ENCODE measurements at regions not wholly inside any gene's neighbourhood (a gene's known extent, or its start where the extent isn't known, plus 50 kb on each side); places are given as distances from the start of the nearest gene placed in this dataset.

DNA sequence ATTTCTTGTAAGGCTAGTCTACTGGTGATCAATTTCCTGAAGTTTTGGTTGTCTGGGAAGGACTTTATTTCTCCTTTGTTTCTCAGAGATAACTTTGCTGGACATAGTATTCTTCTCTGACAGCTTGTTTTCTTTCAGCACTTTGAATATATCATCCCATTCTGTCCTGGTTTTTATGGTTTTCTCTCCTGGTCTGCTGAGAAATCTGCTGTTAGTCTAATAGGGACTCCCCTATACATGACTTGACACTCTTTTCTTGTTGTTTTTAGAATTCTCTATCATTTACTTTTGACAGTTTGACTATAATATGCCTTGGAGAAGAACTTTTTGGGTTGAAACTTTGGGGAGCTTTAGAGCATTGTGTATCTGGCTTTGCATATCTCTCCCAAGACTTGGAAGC, 112.5 kb downstream of the PRL start:
- no peak overlapping the region for H3K4me3 ChIP-seq (ENCODE audit: control extremely low read depth in 1 of 5, extremely low read depth in 1 of 5, insufficient read depth in 1 of 5, low read depth in 2 of 5, low read length in 4 of 5)
- no peak overlapping the region for H3K27ac ChIP-seq (ENCODE audit: low read length in 2 of 2)
- peaks cover 3 to 11% (median 4%) of the 10 kb centered on the region in 3 donors for H3K9me3 ChIP-seq (ENCODE audit: control extremely low read depth in 1 of 3, control insufficient read depth in 2 of 3, insufficient read depth in 1 of 3, low read length in 2 of 3)
- ATAC-seq (ENCODE audit: low read depth) = no peak
- no peak overlapping the region for H2AFZ ChIP-seq (ENCODE audit: insufficient read depth, low read depth, low read length, poor library complexity, severe bottlenecking)
- Mint-ChIP-seq H3K27ac (no peak overlapping the region), H3K27me3 (no peaks in the 10 kb centered on the region), H3K4me1 (no peaks in the 10 kb centered on the region), H3K4me3 (no peak overlapping the region), H3K9me3 (ENCODE audit: insufficient read depth) (peaks cover 23% of the 10 kb centered on the region)
- H4K20me1 ChIP-seq (ENCODE audit: control insufficient read depth, insufficient read depth, low read length, poor library complexity, severe bottlenecking) = no peaks in the 10 kb centered on the region
- POLR2A ChIA-PET = no interaction called here
- no peaks in the 10 kb centered on the region for H3K79me2 ChIP-seq (ENCODE audit: control insufficient read depth, insufficient read depth, low read length)
- DNase-seq = no peak
- no peak overlapping the region for H3K9ac ChIP-seq (ENCODE audit: low read length)
- CTCF ChIA-PET = no interaction called here
- H3K27me3 ChIP-seq (replicated peaks in 1 of 4; ENCODE audit: control extremely low read depth in 1 of 4, control insufficient read depth in 3 of 4, insufficient read depth in 4 of 4, low read length in 3 of 4) = no peaks in the 10 kb centered on the region
- no peak overlapping the region for H3K4me2 ChIP-seq (replicated peaks; ENCODE audit: low read depth, low read length, poor library complexity, severe bottlenecking)
- H3K4me1 ChIP-seq (ENCODE audit: control insufficient read depth in 2 of 2, insufficient read depth in 2 of 2, low read length in 2 of 2) = no peaks in the 10 kb centered on the region
- TF ChIP-seq, protein P1, sequence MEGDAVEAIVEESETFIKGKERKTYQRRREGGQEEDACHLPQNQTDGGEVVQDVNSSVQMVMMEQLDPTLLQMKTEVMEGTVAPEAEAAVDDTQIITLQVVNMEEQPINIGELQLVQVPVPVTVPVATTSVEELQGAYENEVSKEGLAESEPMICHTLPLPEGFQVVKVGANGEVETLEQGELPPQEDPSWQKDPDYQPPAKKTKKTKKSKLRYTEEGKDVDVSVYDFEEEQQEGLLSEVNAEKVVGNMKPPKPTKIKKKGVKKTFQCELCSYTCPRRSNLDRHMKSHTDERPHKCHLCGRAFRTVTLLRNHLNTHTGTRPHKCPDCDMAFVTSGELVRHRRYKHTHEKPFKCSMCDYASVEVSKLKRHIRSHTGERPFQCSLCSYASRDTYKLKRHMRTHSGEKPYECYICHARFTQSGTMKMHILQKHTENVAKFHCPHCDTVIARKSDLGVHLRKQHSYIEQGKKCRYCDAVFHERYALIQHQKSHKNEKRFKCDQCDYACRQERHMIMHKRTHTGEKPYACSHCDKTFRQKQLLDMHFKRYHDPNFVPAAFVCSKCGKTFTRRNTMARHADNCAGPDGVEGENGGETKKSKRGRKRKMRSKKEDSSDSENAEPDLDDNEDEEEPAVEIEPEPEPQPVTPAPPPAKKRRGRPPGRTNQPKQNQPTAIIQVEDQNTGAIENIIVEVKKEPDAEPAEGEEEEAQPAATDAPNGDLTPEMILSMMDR (IDR thresholded peaks at IDR 0.05) = no peak
- TF ChIP-seq EZH2 (IDR thresholded peaks at IDR 0.05; ENCODE audit: borderline replicate concordance, insufficient read depth, low read depth, low read length, poor library complexity, severe bottlenecking) = no peak
- intact Hi-C loops (cut with micrococcal nuclease) = no loop called here
- no peaks in the 10 kb centered on the region for H3K36me3 ChIP-seq (replicated peaks in 1 of 2; ENCODE audit: control extremely low read depth in 1 of 2, control insufficient read depth in 1 of 2, extremely low read depth in 1 of 2, insufficient read depth in 2 of 2, low read length in 1 of 2)

DNA sequence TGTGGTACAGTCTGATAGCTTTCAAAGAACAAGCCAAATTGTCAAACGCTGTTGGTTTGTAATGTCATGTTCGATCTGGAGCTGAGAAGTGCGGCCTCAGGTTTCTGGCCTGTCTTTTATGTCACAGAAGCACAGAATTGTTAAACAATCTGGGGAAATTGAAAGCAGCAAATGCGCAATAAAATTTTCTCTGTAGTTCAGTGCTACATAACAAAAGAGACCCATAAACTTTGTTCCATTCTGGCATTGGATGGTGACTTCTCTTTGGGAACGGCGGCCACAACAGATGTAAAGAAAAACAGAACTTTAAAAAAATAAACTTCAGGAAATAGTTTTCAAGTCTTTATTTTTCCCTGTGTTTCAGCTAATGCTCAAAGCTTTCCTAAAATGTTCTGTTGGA, 106.9 kb downstream of the PRL start:
- Histone ChIP-seq H3K79me2 (ENCODE audit: control insufficient read depth, insufficient read depth, low read length) (no peaks in the 10 kb centered on the region), H3K9ac (ENCODE audit: low read length) (no peak overlapping the region), H2AFZ (ENCODE audit: insufficient read depth, low read depth, low read length, poor library complexity, severe bottlenecking) (no peak overlapping the region), H3K27me3 (replicated peaks in 1 of 4; ENCODE audit: control extremely low read depth in 1 of 4, control insufficient read depth in 3 of 4, insufficient read depth in 4 of 4, low read length in 3 of 4) (no peaks in the 10 kb centered on the region), H3K36me3 (replicated peaks in 1 of 2; ENCODE audit: control extremely low read depth in 1 of 2, control insufficient read depth in 1 of 2, extremely low read depth in 1 of 2, insufficient read depth in 2 of 2, low read length in 1 of 2) (no peaks in the 10 kb centered on the region), H3K4me3 (ENCODE audit: control extremely low read depth in 1 of 5, extremely low read depth in 1 of 5, insufficient read depth in 1 of 5, low read depth in 2 of 5, low read length in 4 of 5) (no peak overlapping the region), H3K4me1 (ENCODE audit: control insufficient read depth in 2 of 2, insufficient read depth in 2 of 2, low read length in 2 of 2) (no peaks in the 10 kb centered on the region), H3K27ac (ENCODE audit: low read length in 2 of 2) (no peak overlapping the region), H3K4me2 (replicated peaks; ENCODE audit: low read depth, low read length, poor library complexity, severe bottlenecking) (no peak overlapping the region), H4K20me1 (ENCODE audit: control insufficient read depth, insufficient read depth, low read length, poor library complexity, severe bottlenecking) (no peaks in the 10 kb centered on the region), H3K9me3 (ENCODE audit: control extremely low read depth in 1 of 3, control insufficient read depth in 2 of 3, insufficient read depth in 1 of 3, low read length in 2 of 3) (peaks cover 0 to 4% (median 2%) of the 10 kb centered on the region in 3 donors)
- TF ChIP-seq EZH2 (IDR thresholded peaks at IDR 0.05; ENCODE audit: borderline replicate concordance, insufficient read depth, low read depth, low read length, poor library complexity, severe bottlenecking) = no peak
- TF ChIP-seq, protein P1 (IDR thresholded peaks at IDR 0.05) = no peak
- Mint-ChIP-seq H3K4me1 (peaks cover 4% of the 10 kb centered on the region), H3K27me3 (no peaks in the 10 kb centered on the region), H3K27ac (no peak overlapping the region), H3K9me3 (ENCODE audit: insufficient read depth) (peaks cover 4% of the 10 kb centered on the region), H3K4me3 (no peak overlapping the region)
- WGBS (ENCODE audit: insufficient coverage) = 90% methylated on average over 3 of the region's 6 CpGs
- intact Hi-C loops (cut with micrococcal nuclease) = no loop called here
- ChIA-PET POLR2A (no interaction called here), CTCF (no interaction called here)
- DNase-seq (no peak), ATAC-seq (ENCODE audit: low read depth) (no peak)

Measured in B cell (primary cell).